GM21360 (cell line): ENCODE measurements at regions not wholly inside any gene's neighbourhood (a gene's known extent, or its start where the extent isn't known, plus 50 kb on each side); places are given as distances from the start of the nearest gene placed in this dataset.
A peak's percentile ranks its signal among the peaks of the same experiment; 100 is the strongest.
"Not testable (repeated sequence)": the region's sequence is repeated elsewhere in the genome, so short reads cannot be mapped to it uniquely, and the experiment has no call there.

Source experiments
- ATAC-seq: cut with Tn5 transposase; IDR thresholded peaks from one replicate; pipeline ENCODE4 v1.9.1; 2021; ENCODE audit warnings: mild to moderate bottlenecking, moderate library complexity; ENCODE audit not compliant: unreplicated experiment

GRCh38 chr12:131445184-131445774, 265.6 kb upstream of the SFSWAP start:
- no peak for ATAC-seq

GRCh38 chr12:131445795-131446194, 265.1 kb upstream of the SFSWAP start:
- ATAC-seq = no peak

DNA sequence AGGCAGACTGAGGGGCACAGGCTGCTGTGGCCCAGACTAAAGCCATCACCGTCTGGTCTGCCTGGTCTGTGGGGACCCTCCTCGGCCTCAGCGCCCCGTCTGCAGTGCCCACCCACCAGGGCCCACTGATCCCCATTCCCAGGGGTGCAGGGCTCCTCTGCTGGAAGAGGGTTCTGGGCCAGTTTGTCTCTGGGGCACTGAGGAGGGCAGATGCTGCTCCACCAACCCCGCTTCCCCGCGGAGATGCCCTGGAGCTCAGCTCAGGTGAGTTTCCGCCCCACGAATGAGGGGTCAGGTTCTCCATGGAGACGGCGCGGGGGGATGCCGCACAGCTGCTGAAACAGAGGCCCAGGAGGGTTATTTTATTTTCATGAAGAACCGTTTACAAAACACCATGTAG, 263.3 kb upstream of the SFSWAP start:
- not testable (repeated sequence) for ATAC-seq

DNA sequence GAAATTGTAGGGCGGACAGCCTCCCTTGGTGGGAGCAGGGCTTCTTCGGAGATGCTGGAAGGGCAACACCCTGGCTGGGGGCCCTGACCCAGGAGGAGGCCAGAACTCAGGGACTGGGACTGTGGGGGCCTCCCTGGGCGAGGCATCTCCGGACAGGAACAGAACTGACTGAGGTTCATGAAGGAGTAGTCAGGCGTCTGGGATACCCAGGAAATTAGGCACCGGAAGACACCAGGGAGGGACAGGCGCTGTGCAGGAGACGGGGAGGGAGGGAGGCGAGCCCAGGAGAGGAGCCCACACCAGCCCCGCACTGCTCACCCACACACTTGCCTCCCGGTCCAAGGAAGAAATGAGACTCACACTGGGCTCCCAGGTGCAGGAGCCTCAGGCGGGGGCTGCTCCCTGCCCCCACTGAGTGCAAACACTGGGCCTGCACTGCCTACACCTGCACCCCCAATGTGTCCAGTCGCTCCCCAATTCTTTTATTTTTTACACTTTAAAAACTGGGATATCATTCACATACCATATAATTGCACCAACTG, 262.6 kb upstream of the SFSWAP start:
- ATAC-seq = no peak

DNA sequence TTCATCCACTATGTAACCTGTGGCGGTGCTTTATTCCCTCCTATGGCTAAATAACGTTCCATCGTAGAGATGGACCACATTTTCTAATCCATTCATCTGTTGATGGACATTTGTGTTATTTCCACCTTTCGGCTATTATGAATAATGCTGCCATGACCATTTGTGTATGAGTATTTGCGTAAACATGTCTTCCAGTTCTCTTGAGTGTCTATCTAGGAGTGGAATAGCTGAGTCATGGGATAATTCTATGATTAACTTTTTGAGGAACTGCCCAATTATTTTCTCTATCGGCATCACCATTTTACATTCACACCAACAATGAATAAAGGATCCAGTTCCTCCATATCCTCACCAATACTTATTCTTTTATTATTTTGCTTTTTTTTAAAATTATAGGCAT, 261.9 kb upstream of the SFSWAP start:
- no peak for ATAC-seq

- no peak for ATAC-seq
Observed at GRCh38 chr12:131452444-131452860, 258.4 kb upstream of the SFSWAP start.

- peak; percentile 87 for ATAC-seq
Observed at GRCh38 chr12:131454418-131455217, 256.3 kb upstream of the SFSWAP start.

DNA sequence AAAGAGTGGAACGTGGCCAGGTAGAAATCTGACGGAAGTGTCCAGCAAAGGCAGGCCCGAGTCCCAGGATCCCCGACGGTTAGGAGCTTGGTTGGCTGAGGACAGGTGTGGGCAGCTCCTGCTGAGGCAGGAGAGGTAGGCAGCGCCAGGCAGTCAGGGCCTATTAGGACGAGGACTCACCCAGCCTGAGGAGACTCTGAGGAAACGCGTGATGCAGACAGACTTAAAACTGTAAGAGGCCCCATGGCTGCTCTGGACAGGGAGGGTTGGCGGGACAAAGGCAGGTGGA, 255.7 kb upstream of the SFSWAP start:
- no peak for ATAC-seq

GRCh38 chr12:131455581-131456110, 255.2 kb upstream of the SFSWAP start:
- no peak for ATAC-seq

GRCh38 chr12:131456301-131457027, 254.4 kb upstream of the SFSWAP start:
- no peak for ATAC-seq

DNA sequence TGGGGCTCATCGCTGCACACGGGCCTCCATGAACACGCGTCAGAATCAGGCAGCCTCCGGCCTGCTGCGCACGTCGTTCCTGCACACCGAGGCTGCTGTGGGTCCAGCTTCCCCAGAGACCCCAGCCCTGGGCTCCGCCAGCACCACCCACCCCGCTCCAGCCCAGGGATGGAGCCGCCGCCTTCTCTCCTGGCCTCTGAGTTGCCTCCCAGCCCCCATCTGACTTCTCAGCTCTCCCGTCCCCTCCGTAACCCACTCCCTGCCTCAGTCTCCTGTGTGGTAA, 253.9 kb upstream of the SFSWAP start:
- ATAC-seq = no peak

- ATAC-seq = no peak
Observed at GRCh38 chr12:131457331-131458047, 253.4 kb upstream of the SFSWAP start.

- no peak for ATAC-seq
Observed at GRCh38 chr12:131458048-131458374, 252.9 kb upstream of the SFSWAP start.

GRCh38 chr12:131458931-131459772, 251.7 kb upstream of the SFSWAP start:
- ATAC-seq = no peak

DNA sequence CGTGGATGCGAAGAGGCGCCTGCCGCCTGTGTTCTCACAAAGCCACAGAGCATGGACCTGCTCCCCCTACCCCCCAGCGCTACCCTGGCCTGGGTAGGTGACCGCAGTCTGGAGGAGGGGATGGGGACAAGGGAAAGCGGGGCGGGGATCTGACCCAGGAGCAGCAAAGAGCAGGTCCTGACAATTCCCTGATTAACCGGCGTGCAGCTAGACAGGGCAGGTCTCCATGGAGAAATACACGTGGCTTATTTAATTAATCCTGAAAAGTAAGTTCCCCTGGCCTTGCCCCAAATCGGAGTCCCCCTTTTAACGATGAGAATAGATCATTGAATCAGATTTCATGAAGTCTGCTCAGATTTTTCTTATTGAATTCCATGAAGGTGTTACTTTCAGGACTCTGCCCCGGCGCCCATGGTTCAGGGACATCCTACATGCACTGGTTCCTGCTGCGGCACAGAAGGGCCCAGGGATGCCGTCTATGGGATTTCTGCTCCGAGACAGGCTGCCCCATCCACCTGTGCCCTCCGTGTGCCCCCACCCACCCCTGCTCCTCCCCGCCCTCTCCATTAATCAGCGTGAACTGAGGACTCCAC, 251.0 kb upstream of the SFSWAP start:
- no peak for ATAC-seq

DNA sequence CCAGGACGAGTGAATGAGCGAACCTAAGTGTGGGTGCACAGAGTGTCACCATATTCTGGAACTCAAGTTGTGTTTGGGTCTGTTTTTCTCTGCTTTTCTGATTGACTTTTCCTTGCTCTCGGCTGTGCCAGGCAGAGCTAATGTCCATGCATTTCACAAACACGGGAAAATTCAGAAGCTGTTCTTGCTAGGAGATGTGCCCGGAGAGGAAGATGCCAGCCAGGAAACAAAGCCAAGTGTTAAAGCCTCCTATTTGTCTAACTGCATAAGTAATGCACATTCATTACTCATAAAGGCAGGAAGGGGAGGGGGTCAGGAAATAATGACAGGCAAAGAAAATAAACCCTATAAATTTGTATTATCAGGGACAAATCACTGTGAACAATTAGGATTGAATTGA, 250.4 kb upstream of the SFSWAP start:
- ATAC-seq = no peak

GRCh38 chr12:131461096-131461495, 249.8 kb upstream of the SFSWAP start:
- no peak for ATAC-seq

DNA sequence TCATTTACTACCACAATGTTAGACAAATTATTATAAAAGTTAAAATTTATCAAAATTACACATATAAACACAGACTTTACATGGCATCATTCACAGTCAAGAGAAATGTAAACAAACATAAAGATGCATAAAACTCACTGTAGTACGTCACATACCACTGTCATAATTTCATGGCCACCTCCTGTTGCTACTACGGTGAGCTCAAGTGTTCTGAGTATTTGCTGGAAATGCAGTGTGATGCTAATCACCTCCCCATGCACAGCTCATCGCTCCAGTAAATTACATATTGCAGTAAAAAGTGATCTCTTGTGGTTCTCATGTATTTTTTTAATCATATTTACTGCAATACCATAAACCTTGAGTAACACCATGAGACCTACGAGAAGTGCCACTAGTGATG, 247.7 kb upstream of the SFSWAP start:
- no peak for ATAC-seq

DNA sequence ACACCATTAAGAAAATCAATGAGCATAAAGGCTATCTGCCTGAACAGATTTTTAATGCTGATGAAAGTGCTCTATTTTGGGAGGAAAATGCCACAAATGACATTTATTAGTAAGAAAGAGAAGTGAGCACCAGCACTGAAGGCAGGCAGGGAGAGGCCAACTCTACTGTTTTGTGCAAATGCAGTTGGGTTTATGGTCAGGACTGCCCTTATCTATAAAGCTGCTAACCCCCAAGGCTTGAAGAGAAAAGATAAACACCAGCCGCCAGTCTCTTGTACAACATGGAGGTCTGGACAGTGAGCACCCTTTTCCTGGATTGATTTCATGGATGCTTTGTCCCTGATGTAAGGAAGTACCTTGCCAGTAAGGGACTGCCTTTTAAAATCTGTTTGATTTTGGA, 246.8 kb upstream of the SFSWAP start:
- no peak for ATAC-seq

GRCh38 chr12:131466306-131466705, 244.6 kb upstream of the SFSWAP start:
- no peak for ATAC-seq
